ENCODE measurements at regions not wholly inside any gene's neighbourhood (a gene's known extent, or its start where the extent isn't known, plus 50 kb on each side); places are given as distances from the start of the nearest gene placed in this dataset.

DNA sequence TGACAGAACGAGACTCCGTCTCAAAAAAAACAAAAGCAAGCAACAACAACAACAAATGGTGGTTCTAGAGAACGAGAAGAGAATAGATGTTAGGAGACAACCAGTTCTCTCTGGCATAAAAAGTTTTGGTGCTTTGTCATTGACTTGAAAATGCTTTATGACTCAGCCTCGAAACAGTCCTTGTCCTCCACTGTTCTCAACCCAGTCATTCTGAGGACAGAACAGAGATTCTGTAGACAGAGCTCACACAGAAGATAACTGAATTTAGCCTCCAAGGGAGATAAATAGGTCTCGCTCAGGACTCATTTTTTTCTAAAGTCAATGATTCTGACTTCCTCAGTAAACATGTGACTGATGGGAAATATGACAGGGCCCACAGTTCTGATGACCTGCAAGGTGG is 76.0 kb upstream of the FSTL4 start:
- TF ChIP-seq, protein P1, sequence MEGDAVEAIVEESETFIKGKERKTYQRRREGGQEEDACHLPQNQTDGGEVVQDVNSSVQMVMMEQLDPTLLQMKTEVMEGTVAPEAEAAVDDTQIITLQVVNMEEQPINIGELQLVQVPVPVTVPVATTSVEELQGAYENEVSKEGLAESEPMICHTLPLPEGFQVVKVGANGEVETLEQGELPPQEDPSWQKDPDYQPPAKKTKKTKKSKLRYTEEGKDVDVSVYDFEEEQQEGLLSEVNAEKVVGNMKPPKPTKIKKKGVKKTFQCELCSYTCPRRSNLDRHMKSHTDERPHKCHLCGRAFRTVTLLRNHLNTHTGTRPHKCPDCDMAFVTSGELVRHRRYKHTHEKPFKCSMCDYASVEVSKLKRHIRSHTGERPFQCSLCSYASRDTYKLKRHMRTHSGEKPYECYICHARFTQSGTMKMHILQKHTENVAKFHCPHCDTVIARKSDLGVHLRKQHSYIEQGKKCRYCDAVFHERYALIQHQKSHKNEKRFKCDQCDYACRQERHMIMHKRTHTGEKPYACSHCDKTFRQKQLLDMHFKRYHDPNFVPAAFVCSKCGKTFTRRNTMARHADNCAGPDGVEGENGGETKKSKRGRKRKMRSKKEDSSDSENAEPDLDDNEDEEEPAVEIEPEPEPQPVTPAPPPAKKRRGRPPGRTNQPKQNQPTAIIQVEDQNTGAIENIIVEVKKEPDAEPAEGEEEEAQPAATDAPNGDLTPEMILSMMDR (IDR thresholded peaks at IDR 0.05; ENCODE audit: low read depth, low read length, missing control alignments), result no peak
- H3K36me3 ChIP-seq (replicated peaks), result no peaks in the 10 kb centered on the region
- no peak overlapping the region for H3K27ac ChIP-seq
- in situ Hi-C loops (cut with HindIII; ENCODE audit: low pct_ligation_motif_present, low sequenced_read_pairs), result no loop called here
- H3K27me3 ChIP-seq (replicated peaks), result no peaks in the 10 kb centered on the region
- DNase-seq, result no peak
- no peak overlapping the region for H3K4me3 ChIP-seq (ENCODE audit: low read depth, low read length)

DNA sequence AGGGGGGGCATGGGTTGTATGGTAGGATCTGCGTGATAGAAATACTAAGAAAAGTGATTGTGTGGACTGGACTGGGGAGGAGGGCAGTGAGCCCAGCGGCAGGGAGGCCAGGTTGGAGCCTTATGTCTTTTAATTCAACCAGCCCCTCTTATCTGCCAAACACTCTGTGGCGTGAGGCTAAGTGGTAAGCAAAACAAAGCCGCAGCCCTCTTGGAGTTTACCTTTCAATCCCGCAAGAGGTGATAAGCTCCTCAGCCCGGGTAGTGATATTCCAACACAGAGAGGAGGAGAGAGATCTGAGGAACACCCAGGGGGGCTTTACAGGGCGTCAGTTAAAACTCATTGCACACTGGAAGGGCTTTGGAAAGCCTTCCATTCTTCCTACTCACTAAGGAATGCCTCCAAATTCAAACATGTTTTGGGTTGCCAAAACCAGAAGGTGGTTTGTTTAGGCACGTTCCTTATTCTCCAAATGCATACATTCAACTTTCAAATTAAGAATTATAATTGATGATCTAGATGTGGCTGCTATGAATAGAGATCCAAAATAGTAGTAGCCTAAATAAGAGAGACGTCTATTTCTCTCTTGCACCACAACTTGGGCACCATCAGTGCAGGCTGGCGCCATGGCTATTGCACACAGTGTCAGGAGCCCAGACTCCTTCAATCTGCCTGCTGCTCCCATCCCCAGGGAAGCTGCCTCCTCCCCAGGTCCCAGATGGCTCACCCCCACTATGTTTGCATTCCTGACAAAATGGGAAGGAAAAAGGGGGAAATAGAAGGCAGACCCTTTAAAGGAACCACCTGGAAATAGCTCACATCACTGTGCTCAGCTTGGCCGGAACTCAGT is 75.1 kb upstream of the FSTL4 start:
- no peak overlapping the region for H3K4me3 ChIP-seq (ENCODE audit: low read depth, low read length)
- DNase-seq, result no peak
- no peaks in the 10 kb centered on the region for H3K36me3 ChIP-seq (replicated peaks)
- TF ChIP-seq, protein P1 (IDR thresholded peaks at IDR 0.05; ENCODE audit: low read depth, low read length, missing control alignments), result no peak
- H3K27me3 ChIP-seq (replicated peaks), result no peaks in the 10 kb centered on the region
- H3K27ac ChIP-seq, result no peak overlapping the region
- in situ Hi-C loops (cut with HindIII; ENCODE audit: low pct_ligation_motif_present, low sequenced_read_pairs), result no loop called here

DNA sequence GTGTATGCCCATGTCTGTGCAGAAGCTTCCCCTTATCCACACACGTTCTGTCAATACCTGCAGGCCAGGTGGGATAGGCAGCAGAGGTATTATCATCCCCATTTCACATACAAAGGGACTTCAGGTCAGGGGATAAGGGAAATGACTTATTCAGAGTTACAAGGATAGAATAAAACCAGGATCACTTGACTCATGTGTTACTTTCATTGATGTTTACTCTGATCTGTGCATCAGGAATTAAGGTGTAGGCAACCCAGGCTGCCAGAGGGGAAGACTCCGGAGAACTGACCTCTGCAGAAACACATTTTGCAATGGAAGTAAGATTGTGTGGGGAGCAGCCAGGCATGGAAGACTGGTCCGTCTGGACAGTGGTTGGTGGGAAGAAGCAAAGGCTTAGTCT is 74.2 kb upstream of the FSTL4 start:
- Histone ChIP-seq H3K27me3 (replicated peaks) (no peaks in the 10 kb centered on the region), H3K4me3 (ENCODE audit: low read depth, low read length) (no peak overlapping the region), H3K36me3 (replicated peaks) (no peaks in the 10 kb centered on the region), H3K27ac (no peak overlapping the region)
- TF ChIP-seq, protein P1 (IDR thresholded peaks at IDR 0.05; ENCODE audit: low read depth, low read length, missing control alignments), result no peak
- DNase-seq, result no peak
- in situ Hi-C loops (cut with HindIII; ENCODE audit: low pct_ligation_motif_present, low sequenced_read_pairs), result no loop called here

DNA sequence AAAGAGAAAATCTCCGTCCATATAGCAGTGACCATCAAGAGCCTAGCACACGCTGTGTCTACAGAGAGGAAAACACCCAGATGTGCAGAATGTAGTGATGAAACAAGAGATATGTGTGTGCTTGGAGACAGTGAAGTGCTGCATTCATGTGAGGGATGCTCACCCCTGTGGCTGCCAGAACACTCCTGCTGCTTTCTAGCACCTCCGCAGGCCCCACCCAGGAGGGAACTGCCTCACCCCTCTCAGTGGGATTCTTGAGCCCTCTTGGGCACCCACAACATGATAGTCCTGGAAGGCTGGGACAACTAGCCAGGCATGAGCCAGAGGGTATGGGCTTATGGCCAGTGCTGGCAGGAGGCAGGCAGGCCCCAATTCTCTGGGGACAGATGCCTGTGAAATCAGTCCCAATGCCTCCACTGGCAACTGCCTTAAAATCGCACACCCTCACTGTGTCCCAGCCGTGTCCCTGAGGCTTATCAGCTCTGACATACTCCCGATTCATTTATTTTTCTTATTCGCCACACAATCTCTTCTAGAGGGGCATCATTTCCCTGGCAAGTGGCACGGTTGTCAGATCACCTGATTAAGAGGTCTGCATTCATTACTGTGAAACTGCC is 73.2 kb upstream of the FSTL4 start:
- Histone ChIP-seq H3K27ac (no peak overlapping the region), H3K27me3 (replicated peaks) (no peaks in the 10 kb centered on the region), H3K36me3 (replicated peaks) (no peaks in the 10 kb centered on the region), H3K4me3 (ENCODE audit: low read depth, low read length) (no peak overlapping the region)
- no peak for DNase-seq
- in situ Hi-C loops (cut with HindIII; ENCODE audit: low pct_ligation_motif_present, low sequenced_read_pairs), result no loop called here
- TF ChIP-seq, protein P1 (IDR thresholded peaks at IDR 0.05; ENCODE audit: low read depth, low read length, missing control alignments), result no peak

DNA sequence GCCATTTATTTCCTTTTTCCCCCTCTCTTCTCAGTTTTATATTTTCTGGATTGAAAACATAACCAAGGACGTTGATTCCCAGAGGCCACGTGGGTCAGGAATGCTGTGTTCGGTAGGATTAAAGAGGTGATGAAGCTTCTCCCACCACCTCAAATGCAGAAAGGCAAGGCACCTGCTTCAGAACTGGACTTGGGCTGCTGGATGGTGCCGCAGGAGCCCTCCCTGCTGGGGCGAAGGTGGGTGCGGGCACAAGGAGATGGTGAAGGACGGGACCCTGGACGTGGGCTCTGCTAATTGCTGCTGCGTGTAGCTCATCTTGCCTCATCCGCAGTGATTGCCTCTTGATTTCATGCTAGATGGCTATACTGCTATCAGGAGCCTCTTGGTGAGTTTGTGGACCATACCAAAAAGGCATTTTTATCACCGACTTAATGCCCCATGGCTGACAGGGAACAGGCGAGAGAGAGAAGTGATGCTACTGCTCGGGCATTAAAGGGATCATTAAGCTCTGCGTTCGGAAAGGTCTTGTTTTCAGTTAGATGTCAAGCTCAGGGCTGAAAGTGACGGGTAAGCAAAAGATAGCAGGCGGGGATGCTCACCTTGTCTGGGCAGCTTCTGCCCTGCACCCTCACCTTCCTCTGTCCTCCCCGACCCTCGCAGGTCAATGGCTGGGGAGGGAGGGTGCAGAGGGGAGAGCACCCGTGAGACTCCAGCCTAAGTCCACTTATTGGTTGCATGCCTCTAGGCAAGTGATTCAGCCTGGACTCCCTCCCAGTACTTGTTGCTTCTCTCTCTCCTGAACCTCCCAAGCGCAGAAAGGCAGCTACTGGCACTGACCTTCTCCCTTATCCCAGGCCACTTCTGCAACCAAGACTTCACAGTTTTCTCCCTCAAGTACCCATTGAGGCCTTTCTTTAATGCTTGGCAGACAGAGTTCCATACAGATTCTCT is 71.6 kb upstream of the FSTL4 start:
- DNase-seq, result no peak
- Histone ChIP-seq H3K4me3 (ENCODE audit: low read depth, low read length) (no peak overlapping the region), H3K27ac (no peak overlapping the region), H3K27me3 (replicated peaks) (no peaks in the 10 kb centered on the region), H3K36me3 (replicated peaks) (no peaks in the 10 kb centered on the region)
- in situ Hi-C loops (cut with HindIII; ENCODE audit: low pct_ligation_motif_present, low sequenced_read_pairs), result no loop called here
- TF ChIP-seq, protein P1 (IDR thresholded peaks at IDR 0.05; ENCODE audit: low read depth, low read length, missing control alignments), result no peak
